GM18517 (cell line): ENCODE measurements at regions not wholly inside any gene's neighbourhood (a gene's known extent, or its start where the extent isn't known, plus 50 kb on each side); places are given as distances from the start of the nearest gene placed in this dataset.

Experiments used
- ATAC-seq: cut with Tn5 transposase; IDR thresholded peaks from one replicate; pipeline ENCODE4 v1.9.1; 2021; ENCODE audit warnings: mild to moderate bottlenecking, moderate library complexity; ENCODE audit not compliant: unreplicated experiment

- no peak for ATAC-seq
These were observed 463.5 kb downstream of the TAFA4 start for GRCh38 chr3:68468695-68469375.

- no peak for ATAC-seq
These were observed 464.9 kb downstream of the TAFA4 start for GRCh38 chr3:68467465-68467864.

- no peak for ATAC-seq
These were observed 473.8 kb downstream of the TAFA4 start for GRCh38 chr3:68458581-68458980.

- ATAC-seq: no peak
These were observed 483.6 kb downstream of the TAFA4 start for GRCh38 chr3:68448510-68449383.

- ATAC-seq: no peak
These were observed 484.5 kb downstream of the TAFA4 start for GRCh38 chr3:68447885-68448284.

GRCh38 chr3:68441054-68441453 is 491.3 kb downstream of the TAFA4 start:
- no peak for ATAC-seq

- ATAC-seq: no peak
These were observed 495.5 kb downstream of the TAFA4 start for GRCh38 chr3:68436619-68437401.

- no peak for ATAC-seq
These were observed 503.9 kb downstream of the TAFA4 start for GRCh38 chr3:68428495-68428894.

- no peak for ATAC-seq
These were observed 507.4 kb downstream of the TAFA4 start for GRCh38 chr3:68424796-68425460.

GRCh38 chr3:68408626-68409025 is 523.7 kb downstream of the TAFA4 start:
- no peak for ATAC-seq

GRCh38 chr3:68403741-68404140 is 528.6 kb downstream of the TAFA4 start:
- ATAC-seq: no peak

- no peak for ATAC-seq
These were observed 530.0 kb downstream of the TAFA4 start for GRCh38 chr3:68402235-68402918.

GRCh38 chr3:68378631-68379030 is 553.7 kb downstream of the TAFA4 start:
- ATAC-seq: no peak

- no peak for ATAC-seq
These were observed 558.6 kb downstream of the TAFA4 start for GRCh38 chr3:68373727-68374126.

- no peak for ATAC-seq
These were observed 568.6 kb downstream of the TAFA4 start for GRCh38 chr3:68363796-68364195.

- no peak for ATAC-seq
These were observed 571.9 kb downstream of the TAFA4 start for GRCh38 chr3:68360492-68360891.

- ATAC-seq: no peak
These were observed 586.6 kb downstream of the TAFA4 start for GRCh38 chr3:68345781-68346180.

- no peak for ATAC-seq
These were observed 589.9 kb downstream of the TAFA4 start for GRCh38 chr3:68342426-68342825.

- no peak for ATAC-seq
These were observed 596.3 kb downstream of the TAFA4 start for GRCh38 chr3:68336042-68336441.

- no peak for ATAC-seq
These were observed 597.9 kb downstream of the TAFA4 start for GRCh38 chr3:68334367-68334986.
